GM19324 (cell line): ENCODE measurements at regions not wholly inside any gene's neighbourhood (a gene's known extent, or its start where the extent isn't known, plus 50 kb on each side); places are given as distances from the start of the nearest gene placed in this dataset.
"Not testable (repeated sequence)": the region's sequence is repeated elsewhere in the genome, so short reads cannot be mapped to it uniquely, and the experiment has no call there.

Source experiments
- ATAC-seq: cut with Tn5 transposase; IDR thresholded peaks from one replicate; pipeline ENCODE4 v1.9.1; 2021; ENCODE audit warnings: mild to moderate bottlenecking, moderate library complexity; ENCODE audit not compliant: unreplicated experiment, low FRiP score

DNA sequence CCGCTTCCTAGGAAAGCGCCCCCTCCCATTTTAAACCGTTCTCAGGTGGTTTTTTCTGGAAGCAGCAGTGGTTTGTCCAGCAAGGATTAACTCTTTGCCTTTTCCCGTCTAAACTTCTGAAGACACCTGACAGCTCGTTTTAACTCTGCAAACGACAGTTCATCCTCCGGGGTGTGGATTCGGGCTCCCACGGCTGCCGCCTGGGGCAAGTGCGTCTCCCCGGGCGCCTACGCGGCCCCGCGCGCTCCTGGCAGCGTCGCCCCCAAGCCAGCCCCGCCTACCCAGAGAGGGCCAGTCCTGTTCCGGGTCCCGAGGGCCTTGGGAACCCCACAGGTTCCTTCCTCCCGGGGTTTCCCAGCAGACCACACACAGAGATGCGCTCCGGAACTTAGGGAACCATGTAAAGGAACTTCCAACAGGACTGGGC is 54.4 kb downstream of the PRR18 start:
- no peak for ATAC-seq

DNA sequence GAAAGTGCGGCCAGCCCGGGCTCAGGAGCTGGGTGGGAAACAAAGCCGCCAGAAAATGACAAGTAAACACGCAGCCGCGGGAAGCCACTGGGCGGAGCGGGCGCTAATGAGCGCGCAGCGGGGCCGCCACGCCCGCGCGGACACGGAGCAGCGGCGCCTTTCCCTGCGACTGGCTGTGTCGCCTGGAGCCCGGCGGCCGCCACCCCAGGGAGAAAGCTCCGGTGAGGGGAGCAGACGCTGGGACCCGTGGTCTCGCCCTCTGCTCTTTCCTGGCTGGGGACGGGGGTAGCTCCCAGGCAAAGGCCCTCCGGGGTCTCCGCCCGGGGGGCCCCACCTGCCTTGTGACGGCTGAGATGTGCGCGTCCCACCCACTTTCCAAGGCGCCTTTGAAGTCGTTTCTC is 54.9 kb downstream of the PRR18 start:
- no peak for ATAC-seq

DNA sequence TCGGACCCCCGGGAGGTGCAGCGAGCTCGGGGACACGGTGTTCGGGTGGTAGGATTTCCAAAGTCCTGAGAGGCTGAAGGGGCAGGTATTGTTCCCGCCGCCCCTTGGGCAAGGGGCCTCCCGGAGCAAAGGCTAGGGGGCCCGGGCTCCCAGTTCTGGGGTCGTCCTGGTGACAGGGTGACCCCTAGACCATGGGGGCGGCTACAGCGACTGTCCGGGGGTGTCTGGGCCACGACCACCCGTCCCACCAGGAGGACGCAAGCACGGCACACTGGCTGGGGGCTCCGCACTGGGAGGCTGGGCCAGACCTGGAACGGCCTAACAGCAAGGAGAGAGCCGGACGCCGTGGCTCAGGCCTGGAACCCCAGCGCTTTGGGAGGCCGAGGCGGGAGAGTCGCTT is 55.6 kb downstream of the PRR18 start:
- no peak for ATAC-seq

DNA sequence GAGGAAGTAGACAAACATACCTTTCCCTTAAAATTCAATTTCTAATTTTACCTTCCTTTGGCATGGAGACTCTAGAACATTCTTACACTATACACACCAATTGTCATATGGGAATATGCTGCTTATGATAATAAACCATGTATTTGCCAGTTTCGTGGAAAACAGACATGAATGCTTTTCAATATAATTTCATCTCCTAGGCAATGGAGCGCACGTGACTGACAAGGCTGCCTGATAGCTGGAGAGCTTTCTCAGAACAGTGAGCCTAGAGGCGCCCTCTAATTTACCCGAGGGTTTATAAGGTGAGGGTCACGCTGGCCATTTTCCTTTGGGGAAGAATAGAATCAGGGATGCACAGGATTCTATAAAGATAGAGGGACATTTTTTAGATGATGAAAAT is 56.5 kb downstream of the PRR18 start:
- no peak for ATAC-seq

DNA sequence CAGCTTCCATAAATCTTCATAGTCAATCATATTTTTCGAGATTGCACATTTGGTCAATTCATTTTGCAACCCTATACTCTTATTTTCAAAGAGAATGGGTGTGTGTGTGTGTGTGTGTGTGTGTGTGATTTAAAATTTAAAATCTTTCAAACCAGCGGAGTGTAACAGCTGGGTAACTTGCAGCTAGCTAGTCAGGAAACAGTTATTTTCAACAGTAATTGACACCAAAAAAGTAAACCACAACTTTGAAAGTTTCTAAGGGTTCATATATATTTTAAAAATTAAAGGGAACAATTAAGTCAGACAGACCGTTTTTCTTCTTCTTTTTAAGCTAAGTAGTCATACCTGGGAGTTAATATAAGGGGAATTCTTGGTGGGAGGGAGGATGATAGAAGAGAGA is 57.0 kb downstream of the PRR18 start:
- no peak for ATAC-seq

DNA sequence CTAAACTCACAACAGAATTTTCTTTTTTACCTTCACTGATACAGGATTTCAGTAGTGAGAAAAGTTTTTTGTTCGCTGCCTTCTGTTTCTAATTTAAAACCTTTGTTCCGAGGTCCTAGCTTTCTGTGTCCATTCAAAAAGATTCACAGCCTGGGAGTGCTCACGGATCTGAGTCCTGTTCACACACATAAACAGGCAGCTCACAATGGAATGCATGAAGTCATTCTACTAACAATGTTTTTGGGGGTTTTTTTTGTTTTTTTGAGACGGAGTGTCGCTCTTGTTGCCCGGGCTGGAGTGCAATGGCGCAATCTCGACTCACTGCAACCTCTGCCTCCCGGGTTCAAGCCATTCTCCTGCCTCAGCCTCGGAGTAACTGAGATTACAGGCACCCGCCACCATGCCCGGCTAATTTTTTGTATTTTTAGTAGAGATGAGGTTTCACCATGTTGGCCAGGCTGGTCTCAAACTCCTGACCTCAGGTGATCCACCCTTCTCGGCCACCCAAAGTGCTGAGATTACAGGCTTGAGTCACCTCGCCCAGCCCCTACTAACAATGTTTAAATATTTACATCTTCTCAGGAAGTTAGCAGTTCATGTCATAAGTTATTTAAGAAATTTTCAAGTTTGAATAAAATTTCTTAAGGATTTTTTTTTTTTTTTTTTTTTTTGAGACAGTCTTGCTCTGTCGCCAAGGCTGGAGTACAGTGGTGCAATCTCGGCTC is 59.0 kb downstream of the PRR18 start:
- not testable (repeated sequence) for ATAC-seq

DNA sequence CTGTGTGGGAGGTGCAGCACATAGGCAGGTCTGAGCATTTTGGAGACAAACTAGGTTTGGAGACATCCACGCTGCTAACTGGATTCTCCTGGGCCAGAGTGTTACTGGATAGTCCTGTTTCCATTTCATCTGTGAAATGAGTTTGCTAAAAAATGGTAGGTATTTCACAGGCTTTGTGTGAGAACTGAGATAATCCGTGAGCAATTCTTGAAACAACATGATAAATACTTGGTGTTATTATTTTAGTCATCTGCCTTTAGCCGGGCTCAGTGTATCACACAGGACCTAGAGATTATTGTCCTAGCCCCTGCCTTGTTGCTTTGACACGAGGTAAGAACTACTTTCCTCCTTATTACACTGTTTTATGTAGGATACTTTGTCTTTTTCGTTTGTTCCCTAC is 63.0 kb downstream of the PRR18 start:
- ATAC-seq, result no peak

DNA sequence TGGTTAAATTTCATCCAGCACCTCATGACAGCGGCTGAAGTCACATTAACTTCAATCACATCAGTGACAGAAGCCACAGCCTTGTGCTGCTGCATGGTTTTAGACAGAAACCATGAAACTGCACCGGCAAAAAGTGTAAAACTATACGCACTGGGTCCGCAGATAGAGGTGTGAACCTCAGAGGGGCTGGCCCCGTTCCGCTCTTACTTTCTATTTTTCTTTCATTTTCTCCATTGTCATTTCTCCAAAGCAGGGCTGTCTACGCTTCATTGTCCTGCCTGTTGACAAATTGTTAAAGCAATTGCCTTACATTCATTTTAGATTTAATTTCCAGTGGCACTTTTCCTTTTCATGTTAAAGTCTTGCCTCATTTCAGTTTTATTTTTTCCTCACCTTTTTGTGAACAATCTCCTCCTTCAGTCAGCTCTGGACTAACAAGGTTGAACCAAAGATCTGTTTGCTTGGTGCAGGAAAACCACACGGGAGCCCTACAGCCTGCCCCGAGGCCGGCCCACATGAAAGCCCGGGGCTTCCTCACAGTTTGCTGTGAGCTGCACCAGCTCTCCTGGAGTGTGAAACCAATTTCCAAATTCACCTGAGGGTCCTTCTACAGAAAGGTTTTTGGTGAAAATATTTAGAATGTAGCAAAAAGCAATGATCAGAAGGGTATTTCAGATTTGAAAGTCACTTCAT is 63.7 kb downstream of the PRR18 start:
- ATAC-seq, result peak; percentile 93

DNA sequence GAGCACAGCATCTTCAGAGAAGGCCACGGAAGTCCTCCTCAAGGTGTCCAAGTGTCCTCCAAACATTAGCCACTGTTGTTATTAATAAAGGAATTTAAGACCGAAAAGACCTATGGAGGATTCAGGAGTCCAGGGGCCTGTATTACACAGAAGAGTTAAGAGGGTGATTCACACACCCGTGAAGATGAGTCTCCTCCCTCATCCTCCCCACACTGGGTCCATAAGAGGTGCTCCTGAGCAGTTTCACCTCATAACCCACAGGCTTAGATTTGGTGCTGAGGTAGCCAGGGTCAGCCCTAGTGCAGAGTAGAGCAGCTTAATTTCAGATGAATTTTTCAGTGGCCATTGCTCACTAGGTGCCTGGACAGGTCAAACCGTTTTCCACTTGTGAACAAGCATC is 65.3 kb downstream of the PRR18 start:
- ATAC-seq, result no peak

DNA sequence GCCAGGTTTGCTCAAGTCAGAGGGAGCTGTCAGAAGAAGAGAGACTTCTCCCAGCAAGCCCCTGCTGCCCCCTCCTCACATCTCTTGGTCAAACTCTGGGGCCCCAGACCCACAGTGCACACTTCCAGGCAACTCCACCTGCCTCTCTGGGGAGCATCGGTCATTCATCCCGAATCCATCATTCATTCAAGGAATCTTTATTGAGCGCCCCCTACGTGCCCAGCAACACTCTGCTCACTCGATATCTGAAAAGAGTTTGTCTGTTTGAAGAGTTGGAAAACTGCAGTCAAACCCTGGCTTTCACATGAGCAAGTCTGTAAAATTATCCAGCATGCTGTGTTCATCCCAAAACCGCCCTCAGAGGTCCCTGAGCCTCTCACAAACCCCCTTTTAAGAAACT is 66.2 kb downstream of the PRR18 start:
- ATAC-seq, result no peak

DNA sequence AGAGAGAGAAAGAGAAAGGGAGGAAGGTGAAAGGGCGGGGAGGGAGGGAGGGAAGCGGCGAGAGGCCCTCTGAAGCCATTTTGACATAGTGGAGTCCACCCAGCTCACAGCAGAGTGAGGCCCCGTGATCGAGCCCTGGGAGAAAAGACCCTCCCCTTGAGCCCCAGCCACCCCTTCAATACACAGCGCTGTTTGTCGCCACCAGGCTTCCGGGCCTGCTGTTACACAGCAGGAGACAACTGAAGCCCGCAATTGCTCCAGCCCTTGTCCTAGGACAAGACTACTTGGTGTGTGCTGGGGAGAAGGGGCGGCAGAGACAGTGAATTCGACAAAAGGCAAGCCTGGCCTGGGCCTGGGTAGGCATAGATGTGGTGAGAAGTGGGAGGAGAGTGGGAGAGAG is 67.3 kb downstream of the PRR18 start:
- ATAC-seq, result no peak

DNA sequence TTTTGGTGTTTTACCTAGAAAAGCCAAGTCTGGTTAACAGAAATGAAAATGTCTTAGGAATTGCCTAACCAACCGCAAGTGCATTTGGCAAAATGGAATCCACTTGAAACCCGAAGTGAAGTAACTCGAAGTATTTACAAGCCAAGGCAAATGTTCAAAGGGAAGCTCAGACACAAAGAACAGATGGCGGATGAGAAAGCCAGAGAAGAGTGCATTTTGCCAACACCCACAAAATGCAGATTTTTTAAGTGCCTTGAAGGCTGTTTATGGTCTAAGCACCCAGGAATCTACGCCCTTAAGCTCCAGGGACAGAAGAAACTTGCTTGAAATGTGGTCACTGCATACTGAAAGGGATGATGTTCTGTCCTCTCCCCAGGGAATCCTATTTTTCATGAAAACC is 70.0 kb upstream of the TBXT start:
- no peak for ATAC-seq

DNA sequence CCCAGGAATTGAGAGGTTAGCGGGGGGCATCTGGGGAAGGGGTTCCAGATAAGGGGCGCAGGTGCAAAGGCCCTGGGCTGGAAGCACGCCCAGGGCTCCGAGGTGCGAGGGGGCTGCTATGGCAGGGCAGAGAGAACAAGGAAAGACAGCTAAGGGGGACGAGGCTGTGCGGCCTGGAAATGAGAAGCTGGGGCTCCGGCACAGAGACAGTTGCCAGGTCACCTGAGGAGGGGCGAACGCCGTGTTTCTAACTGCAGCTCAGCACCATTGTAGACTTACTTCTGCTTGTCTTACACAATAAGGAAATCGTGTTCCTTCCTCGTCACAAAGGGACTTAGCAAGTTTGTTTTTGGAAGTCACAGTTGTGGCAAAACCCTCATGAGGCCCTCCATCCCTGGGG is 68.9 kb upstream of the TBXT start:
- no peak for ATAC-seq

DNA sequence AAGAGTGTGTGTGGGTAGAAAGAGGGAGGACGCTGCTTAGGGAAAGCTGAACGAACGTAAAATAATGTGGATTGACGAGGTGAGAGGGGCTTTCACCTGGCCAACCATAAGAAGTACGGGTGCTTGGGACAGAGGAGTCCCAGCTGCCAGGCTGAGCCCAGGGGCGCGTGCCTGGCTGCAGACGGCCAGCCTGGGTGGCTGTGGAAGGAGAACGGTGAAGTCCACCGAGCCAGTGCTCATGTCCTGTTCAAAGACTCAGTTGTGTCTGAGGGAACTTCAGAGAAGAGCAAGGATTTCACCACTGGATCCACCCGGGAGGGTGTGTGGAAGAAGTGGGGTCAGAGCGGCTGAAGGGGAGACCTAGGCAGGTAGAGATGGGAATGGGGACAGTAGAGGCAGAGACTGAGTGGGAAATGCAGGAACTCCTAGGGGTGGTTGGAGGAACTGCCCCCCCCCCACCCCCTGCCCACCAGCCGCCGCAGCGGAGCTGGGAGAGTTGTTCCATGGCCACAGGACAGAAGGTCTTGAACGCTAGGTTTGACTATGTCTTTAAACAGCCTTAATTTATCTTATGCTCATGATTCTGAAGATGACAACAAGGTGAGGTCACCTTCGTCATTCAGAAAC is 68.1 kb upstream of the TBXT start:
- ATAC-seq, result no peak

DNA sequence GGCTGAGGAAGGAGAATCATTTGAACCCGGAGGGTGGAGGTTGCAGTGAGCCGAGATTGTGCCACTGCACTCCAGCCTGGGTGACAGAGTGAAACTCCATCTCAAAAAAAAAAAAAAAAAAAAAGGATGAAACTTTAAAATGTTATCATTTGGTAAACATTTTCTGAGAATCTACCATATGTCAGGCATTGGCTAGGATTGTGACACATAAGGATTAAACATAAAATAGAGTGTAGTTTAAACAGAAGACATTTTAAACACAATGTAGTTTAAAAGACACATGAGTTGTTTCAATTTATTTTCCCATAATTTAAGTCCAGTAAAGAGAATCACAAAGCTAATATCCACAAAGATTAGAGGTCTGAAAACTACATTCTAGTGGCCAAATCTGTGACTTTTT is 63.5 kb upstream of the TBXT start:
- not testable (repeated sequence) for ATAC-seq

DNA sequence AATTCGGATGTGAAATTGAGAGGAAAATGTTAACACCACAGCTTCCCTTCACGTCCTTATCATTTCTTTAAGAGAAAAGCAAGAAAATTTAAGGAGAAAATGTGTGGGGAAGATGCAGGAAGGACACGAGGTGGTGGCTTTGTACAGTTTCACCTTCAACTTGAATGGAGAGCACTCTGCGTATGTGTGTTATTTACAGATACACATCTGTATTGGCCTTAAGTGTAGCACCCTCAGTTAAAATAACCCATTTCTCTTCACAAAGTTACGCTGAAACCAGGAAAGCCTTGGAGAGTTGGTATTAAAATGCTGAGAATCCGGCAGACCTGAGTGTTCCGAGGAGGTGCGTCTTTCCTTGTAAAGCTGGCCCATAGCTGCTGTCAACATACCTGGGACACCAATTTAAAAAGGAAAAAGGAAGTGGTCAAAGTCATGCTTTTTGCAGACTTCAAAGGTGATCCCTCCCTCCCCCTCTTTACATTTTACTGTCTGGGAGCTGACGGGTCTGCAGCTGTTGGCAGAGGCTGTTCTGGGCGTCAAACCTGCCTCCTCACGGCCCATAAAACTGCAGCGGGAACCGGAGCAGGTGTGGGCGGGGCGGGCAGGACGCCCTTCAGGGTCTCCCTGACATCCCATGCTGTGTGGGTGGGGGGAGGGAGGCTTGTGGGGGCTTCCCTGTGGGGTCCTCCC is 61.3 kb upstream of the TBXT start:
- ATAC-seq, result no peak

DNA sequence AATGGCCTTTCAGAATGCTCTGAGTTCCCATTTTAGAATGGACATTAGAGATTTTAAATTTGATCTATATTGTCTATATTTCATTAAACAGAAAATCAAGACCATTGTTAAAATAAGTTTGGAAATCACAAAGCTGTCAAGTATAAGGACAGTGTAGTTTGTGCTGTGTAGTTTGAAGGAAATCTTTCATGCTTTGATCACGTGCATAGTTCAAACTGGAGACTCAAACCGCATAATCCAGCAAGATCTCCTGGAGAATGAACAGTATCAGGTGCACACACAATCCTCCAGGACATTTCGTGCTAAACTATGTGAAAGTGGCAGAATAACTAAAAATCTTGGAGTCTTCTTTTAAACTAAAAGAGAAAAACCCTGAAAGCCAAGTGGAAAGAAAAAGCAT is 60.8 kb upstream of the TBXT start:
- ATAC-seq, result no peak

DNA sequence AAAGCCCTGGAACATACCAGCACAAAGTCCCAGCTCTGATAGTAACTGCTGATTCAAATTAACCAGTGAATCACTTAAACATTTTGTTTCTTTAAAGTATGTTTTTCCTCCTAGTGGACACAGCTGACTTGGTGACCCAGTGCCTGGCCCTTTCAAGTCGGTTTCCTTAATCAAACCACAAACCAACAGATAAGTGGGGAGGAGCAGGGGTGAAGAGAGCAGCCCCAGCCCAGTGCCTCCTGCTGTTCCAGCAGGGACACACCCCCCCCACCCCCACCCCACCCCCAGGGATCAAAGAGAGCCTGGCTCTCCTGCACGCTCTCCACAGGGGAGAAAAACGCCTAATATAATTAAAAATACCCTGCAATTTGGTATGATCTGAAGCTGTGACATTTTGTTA is 55.4 kb upstream of the TBXT start:
- ATAC-seq, result no peak

DNA sequence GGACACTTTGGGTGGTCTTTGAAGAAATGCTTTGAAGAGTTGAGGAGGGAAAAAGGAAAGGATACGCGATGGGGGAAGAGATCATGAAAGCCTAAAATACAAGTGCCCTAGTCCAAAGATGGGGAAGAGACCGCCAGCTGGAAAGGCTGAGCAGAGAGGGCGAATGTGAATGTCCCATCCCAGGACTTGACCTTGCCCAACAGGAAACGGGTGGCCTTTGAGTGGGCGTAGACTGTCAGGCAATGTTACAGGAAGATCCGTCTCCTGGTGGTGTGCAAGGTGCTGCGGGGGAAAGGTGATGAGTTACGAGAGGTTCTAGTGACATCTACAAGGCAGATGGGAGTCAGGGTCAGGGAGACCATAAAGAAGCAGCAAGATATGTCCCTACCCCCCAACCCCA is 55.0 kb upstream of the TBXT start:
- no peak for ATAC-seq

DNA sequence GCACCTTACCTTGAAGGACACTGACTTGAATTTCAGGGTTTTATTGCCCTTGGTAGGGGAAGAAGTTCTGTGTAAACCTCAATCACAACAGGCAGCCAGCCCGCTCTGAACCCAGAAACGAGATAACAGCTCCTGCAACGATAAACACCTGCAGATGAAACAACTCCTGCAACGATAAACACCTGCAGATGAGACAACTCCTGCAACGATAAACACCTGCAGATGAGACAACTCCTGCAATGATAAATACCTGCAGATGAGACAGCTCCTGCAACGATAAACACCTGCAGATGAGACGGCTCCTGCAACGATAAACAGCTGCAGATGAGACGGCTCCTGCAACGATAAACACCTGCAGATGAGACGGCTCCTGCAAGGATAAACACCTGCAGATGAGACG is 54.0 kb upstream of the TBXT start:
- ATAC-seq, result no peak

DNA sequence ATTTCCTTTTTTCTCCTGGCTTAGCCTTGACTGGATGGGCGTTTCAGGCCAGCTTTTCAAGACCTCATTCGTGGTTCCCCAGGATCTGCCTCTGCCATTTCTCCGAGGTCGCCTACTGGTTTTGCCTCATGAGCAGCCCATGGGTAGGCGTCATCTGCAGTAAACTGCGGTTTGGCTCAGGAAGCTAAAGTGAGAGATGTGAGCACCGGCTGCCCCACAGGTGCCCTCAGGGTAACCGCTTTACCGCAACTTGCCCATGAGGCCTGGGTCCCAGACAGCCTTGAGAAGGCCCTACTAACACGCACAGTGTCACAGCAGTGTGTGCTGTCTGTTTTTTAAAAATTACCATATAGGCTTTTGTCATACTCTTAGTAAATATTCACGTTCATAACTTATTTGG is 53.4 kb upstream of the TBXT start:
- peak; percentile 88 for ATAC-seq
